Hepatocyte (in vitro differentiated cells): ENCODE measurements at regions not wholly inside any gene's neighbourhood (a gene's known extent, or its start where the extent isn't known, plus 50 kb on each side); places are given as distances from the start of the nearest gene placed in this dataset.

ENCODE experiments used
- DNase-seq: peaks from one replicate; pipeline ENCODE4 v3.0.0-alpha.2; 2016; ENCODE audit warnings: low spot score
- H2AFZ ChIP-seq: fragments of 200-600 bp; sonication (generic); 2 replicates; pipeline ENCODE4 v1.6.0; 2016; ENCODE audit warnings: antibody characterized with exemption, mild to moderate bottlenecking
- H3K27ac ChIP-seq: fragments of 200-600 bp; sonication (generic); 2 replicates; pipeline ENCODE4 v1.5.1; 2016; ENCODE audit warnings: mild to moderate bottlenecking
- H3K27me3 ChIP-seq: fragments of 200-600 bp; sonication (generic); 2 replicates; pipeline ENCODE4 v1.6.1; 2016
- H3K36me3 ChIP-seq: fragments of 200-600 bp; sonication (generic); replicated peaks from 2 replicates; pipeline ENCODE4 v1.5.1; 2016; ENCODE audit warnings: low read depth; ENCODE audit not compliant: insufficient read depth
- H3K4me1 ChIP-seq: fragments of 200-600 bp; sonication (generic); 2 replicates; pipeline ENCODE4 v1.5.1; 2016; ENCODE audit warnings: mild to moderate bottlenecking, moderate library complexity; ENCODE audit not compliant: insufficient read depth
- H3K4me2 ChIP-seq: fragments of 200-600 bp; sonication (generic); 2 replicates; pipeline ENCODE4 v1.6.0; 2016
- H3K4me3 ChIP-seq: fragments of 200-600 bp; sonication (generic); 2 replicates; pipeline ENCODE4 v1.5.1; 2016; ENCODE audit warnings: mild to moderate bottlenecking
- H3K79me2 ChIP-seq: fragments of 200-600 bp; sonication (generic); 2 replicates; pipeline ENCODE4 v1.6.0; 2017; ENCODE audit warnings: mild to moderate bottlenecking
- H3K9me2 ChIP-seq: fragments of 200-600 bp; sonication (generic); replicated peaks from 2 replicates; pipeline ENCODE4 v1.6.0; 2017; ENCODE audit warnings: mild to moderate bottlenecking; ENCODE audit not compliant: insufficient read depth
- H3K9me3 ChIP-seq: fragments of 200-600 bp; sonication (generic); 2 replicates; pipeline ENCODE4 v1.5.1; 2016; ENCODE audit warnings: low read depth, mild to moderate bottlenecking
- H4K20me1 ChIP-seq: fragments of 200-600 bp; sonication (generic); 2 replicates; pipeline ENCODE4 v1.6.0; 2016; ENCODE audit warnings: mild to moderate bottlenecking; ENCODE audit not compliant: insufficient read depth, poor library complexity, severe bottlenecking
- EZH2 ChIP-seq: fragments of 200-600 bp; sonication (generic); IDR thresholded peaks from 2 replicates; pipeline ENCODE4 v1.6.1; 2016; ENCODE audit warnings: antibody characterized with exemption, mild to moderate bottlenecking, borderline replicate concordance
- EZH2phosphoT487 ChIP-seq: fragments of 200-600 bp; sonication (generic); IDR thresholded peaks from one replicate; pipeline ENCODE4 v1.6.1; 2018; ENCODE audit warnings: antibody characterized with exemption, mild to moderate bottlenecking, low read depth, moderate library complexity; ENCODE audit not compliant: unreplicated experiment, severe bottlenecking
- WGBS: methylation state at CpG from one replicate; pipeline ENCODE4 v1.1.6; 2016; ENCODE audit warnings: low lambda C conversion rate; ENCODE audit errors: missing lambda C conversion rate; 5-methylcytosine and 5-hydroxymethylcytosine counted together
- TF ChIP-seq, protein P1 (sequence below): fragments of 200-600 bp; sonication (generic); IDR thresholded peaks from 2 replicates; pipeline ENCODE4 v1.5.1; 2016; ENCODE audit warnings: antibody characterized with exemption, mild to moderate bottlenecking; ENCODE audit not compliant: poor library complexity

GRCh38 chr7:46653848-46654247, 732.8 kb upstream of the IGFBP3 start:
- Histone ChIP-seq H2AFZ (no peak overlapping the region), H3K79me2 (no peaks in the 10 kb centered on the region), H3K4me3 (no peak overlapping the region), H4K20me1 (no peaks in the 10 kb centered on the region), H3K27ac (no peak overlapping the region), H3K36me3 (no peaks in the 10 kb centered on the region), H3K27me3 (no peaks in the 10 kb centered on the region), H3K9me2 (no peaks in the 10 kb centered on the region), H3K4me1 (peaks cover 19% of the 10 kb centered on the region), H3K4me2 (no peak overlapping the region), H3K9me3 (no peaks in the 10 kb centered on the region)
- no peak for DNase-seq
- WGBS = 74% methylated on average over 2 of the region's 2 CpGs
- TF ChIP-seq EZH2phosphoT487 (no peak), EZH2 (no peak)
- TF ChIP-seq, protein P1, sequence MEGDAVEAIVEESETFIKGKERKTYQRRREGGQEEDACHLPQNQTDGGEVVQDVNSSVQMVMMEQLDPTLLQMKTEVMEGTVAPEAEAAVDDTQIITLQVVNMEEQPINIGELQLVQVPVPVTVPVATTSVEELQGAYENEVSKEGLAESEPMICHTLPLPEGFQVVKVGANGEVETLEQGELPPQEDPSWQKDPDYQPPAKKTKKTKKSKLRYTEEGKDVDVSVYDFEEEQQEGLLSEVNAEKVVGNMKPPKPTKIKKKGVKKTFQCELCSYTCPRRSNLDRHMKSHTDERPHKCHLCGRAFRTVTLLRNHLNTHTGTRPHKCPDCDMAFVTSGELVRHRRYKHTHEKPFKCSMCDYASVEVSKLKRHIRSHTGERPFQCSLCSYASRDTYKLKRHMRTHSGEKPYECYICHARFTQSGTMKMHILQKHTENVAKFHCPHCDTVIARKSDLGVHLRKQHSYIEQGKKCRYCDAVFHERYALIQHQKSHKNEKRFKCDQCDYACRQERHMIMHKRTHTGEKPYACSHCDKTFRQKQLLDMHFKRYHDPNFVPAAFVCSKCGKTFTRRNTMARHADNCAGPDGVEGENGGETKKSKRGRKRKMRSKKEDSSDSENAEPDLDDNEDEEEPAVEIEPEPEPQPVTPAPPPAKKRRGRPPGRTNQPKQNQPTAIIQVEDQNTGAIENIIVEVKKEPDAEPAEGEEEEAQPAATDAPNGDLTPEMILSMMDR = no peak

DNA sequence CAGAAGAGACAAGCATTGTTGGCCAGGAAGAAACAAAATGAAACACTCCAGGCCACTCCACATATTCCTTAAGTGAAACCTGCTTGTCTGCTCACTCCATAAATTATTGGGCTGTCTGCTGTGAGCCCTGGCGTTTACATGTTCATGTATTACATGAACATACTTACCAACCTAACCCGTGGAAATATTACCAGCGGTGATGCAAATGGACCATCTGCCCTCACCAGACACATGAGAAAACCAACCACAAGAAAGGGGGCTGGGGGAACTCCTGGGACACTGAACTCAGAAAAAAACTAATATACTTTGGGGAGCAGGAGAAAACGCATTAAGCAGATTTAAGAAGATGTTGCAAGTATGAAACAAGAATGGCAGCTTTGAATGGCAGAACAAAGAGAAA, 731.2 kb upstream of the IGFBP3 start:
- peaks cover 19% of the 10 kb centered on the region for H3K4me1 ChIP-seq
- peak overlapping the region; percentile 95 for H3K27ac ChIP-seq
- H3K4me3 ChIP-seq = no peak overlapping the region
- no peaks in the 10 kb centered on the region for H3K27me3 ChIP-seq
- no peaks in the 10 kb centered on the region for H4K20me1 ChIP-seq
- no peak for DNase-seq
- no peak overlapping the region for H2AFZ ChIP-seq
- H3K9me2 ChIP-seq = no peaks in the 10 kb centered on the region
- no peaks in the 10 kb centered on the region for H3K79me2 ChIP-seq
- no peak overlapping the region for H3K4me2 ChIP-seq
- no peaks in the 10 kb centered on the region for H3K36me3 ChIP-seq
- no peaks in the 10 kb centered on the region for H3K9me3 ChIP-seq
- TF ChIP-seq, protein P1 = no peak
- no peak for TF ChIP-seq EZH2phosphoT487
- TF ChIP-seq EZH2 = no peak
- 88% methylated on average over 4 of the region's 4 CpGs for WGBS

DNA sequence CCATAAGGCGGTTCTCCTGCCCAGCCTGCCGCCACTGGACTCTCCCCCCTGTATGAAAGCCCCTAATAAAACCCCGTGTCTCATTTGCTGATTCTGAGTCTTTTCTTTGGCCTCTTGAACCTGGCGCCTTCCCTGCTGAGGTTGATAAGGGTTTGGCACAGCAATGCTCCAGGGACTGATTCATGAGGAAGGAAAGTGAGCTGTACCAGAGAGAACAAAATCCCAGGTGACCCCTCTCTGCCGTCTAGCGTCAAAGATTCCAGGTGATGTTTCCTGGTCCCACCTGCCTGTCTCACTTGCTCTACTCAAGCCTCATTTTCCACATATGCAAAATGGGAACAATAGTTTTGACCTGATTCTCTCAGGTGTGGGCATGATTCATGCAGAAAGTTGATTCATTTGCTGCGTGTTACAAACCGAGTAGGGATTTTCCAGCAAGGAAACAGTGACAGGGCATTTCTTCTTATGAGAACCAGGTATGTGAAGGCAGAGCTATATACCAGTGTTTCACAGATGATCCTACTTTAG, 730.6 kb upstream of the IGFBP3 start:
- H3K4me3 ChIP-seq = no peak overlapping the region
- H3K27ac ChIP-seq = peak overlapping the region; percentile 95
- 60% methylated on average over 8 of the region's 8 CpGs for WGBS
- H3K9me2 ChIP-seq = no peaks in the 10 kb centered on the region
- H3K36me3 ChIP-seq = no peaks in the 10 kb centered on the region
- peak overlapping the region; percentile 44 for H3K4me2 ChIP-seq
- no peak overlapping the region for H2AFZ ChIP-seq
- H4K20me1 ChIP-seq = no peaks in the 10 kb centered on the region
- peak; percentile 37 for DNase-seq
- no peaks in the 10 kb centered on the region for H3K9me3 ChIP-seq
- H3K27me3 ChIP-seq = no peaks in the 10 kb centered on the region
- TF ChIP-seq EZH2phosphoT487 (no peak), EZH2 (no peak)
- TF ChIP-seq, protein P1 = no peak
- peaks cover 19% of the 10 kb centered on the region for H3K4me1 ChIP-seq
- H3K79me2 ChIP-seq = no peaks in the 10 kb centered on the region
